Nucleus accumbens (tissue), 56 donors: ENCODE measurements at regions not wholly inside any gene's neighbourhood (a gene's known extent, or its start where the extent isn't known, plus 50 kb on each side); places are given as distances from the start of the nearest gene placed in this dataset.
"Not testable (repeated sequence)": the region's sequence is repeated elsewhere in the genome, so short reads cannot be mapped to it uniquely, and the experiment has no call there.

Experiments used
- DNase-seq, 56 donors: peaks; one replicate each; lab custom pipeline; 2025; lab: John Stamatoyannopoulos, UW

- DNase-seq, result no peak
Observed at GRCh38 chr18:44356566-44357157, 324.0 kb upstream of the SETBP1 start.

- DNase-seq, result no peak
Observed at GRCh38 chr18:44358402-44358801, 322.3 kb upstream of the SETBP1 start.

DNA sequence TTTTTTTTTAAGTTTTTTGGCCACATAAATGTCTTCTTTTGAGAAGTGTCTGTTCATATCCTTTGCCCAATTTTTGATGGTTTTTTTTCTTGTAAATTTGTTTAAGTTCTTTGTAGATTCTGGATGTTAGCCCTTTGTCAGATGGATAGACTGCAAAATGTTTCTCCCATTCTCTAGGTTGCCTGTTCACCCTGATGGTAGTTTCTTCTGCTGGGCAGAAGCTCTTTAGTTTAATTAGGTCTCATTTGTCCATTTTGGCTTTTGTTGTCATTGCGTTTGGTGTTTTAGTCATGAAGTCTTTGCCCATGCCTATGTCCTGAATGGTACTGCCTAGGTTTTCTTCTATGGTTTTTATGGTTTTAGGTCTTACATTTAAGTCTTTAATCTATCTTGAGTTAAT lies 320.9 kb upstream of the SETBP1 start:
- not testable (repeated sequence) for DNase-seq

- DNase-seq, result not testable (repeated sequence)
Observed at GRCh38 chr18:44362213-44362612, 318.5 kb upstream of the SETBP1 start.

DNA sequence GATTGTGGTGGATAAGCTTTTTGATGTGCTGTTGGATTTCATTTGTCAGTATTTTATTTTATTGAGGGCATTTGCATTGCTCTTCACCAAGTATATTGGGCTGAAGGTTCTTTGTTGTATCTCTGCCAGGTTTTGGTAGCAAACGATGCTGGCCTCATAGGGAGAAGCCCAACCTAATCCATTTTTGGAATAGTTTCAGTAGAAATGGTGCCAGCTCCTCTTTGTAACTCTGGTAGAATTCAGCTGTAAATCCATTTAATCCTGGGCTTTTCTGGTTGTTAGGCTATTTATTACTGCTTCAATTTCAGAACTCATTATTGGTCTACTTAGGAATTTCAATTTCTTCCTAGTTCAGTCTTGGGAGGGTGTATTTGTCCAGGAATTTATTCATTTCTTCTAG lies 309.8 kb upstream of the SETBP1 start:
- no peak for DNase-seq

DNA sequence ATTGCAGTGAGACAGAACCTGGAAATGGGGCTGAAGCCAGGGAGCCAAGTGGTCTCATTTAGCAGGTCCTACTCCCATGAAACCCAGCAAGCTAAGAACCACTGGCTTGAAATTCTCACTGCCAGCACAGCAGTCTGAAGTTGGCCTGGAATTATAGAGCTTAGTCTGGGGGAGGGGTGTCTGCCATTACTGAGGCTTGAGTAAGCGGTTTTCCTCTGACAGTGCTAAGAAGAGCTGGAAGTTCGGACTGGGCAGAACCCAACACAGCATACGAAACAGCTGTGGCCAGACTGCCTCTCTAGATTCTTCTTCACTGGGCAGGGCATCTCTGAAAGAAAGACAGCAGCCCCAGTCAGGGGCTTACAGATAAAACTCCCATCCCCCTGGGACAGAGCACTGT lies 305.7 kb upstream of the SETBP1 start:
- no peak for DNase-seq

DNA sequence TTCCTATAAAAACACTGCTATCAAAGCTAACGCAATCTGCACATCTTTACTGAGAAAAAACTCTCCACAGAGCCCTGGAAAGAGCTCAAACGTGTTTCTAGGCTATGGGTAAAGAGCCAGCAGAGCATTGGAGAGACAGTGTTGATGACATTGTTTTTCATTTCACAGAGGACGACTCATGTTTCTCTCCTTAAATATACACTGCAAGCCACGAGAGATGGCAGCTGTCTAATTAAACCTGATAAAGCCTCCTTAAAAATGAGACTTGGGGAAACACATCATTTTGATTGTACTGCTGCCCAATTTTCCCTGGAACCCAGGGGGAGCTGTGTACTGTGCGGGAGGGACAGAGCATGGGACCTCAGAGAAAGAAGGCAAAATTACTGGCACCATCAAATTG lies 294.3 kb upstream of the SETBP1 start:
- DNase-seq, result no peak

GRCh38 chr18:44388329-44388728 lies 292.4 kb upstream of the SETBP1 start:
- no peak for DNase-seq

GRCh38 chr18:44392933-44393332 lies 287.8 kb upstream of the SETBP1 start:
- no peak for DNase-seq

- DNase-seq, result no peak
Observed at GRCh38 chr18:44393406-44393805, 287.3 kb upstream of the SETBP1 start.

GRCh38 chr18:44396550-44396949 lies 284.1 kb upstream of the SETBP1 start:
- no peak for DNase-seq

DNA sequence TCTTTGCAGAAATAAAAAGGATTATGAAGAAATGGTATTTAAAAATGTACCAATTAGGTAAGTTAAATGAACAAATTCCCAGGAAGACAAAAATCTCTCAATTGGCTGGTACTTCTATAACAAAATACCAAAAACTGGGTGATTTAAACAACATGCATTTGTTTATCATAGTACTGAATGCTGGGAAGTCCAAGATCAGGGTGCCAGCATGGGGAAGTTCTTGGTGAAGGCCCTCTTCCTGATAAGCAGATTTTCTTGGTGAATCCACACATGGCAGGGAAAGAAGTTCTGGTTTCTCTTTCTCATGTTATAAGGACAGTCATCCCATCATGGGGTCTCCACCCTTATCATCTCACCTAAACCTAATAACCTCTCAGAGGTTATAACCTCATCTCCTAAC lies 271.6 kb upstream of the SETBP1 start:
- no peak for DNase-seq

DNA sequence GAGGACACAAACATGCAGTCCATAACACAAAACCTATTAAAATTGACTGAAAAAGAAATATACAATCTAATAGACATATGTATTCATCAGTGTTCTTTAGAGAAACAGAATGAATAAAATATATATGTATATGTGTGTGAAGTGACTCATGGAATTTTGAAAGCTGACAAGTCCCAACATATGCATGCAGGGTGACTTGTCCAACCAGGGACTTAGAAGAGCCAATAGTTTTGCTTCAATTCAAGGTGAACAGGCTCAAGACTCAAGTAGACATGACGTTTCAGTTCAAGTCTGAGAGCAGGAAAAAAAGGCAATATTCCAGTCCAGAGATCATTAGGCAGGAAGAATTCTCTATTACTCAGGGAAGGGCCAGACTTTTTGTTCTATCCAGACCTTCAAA lies 271.2 kb upstream of the SETBP1 start:
- no peak for DNase-seq

DNA sequence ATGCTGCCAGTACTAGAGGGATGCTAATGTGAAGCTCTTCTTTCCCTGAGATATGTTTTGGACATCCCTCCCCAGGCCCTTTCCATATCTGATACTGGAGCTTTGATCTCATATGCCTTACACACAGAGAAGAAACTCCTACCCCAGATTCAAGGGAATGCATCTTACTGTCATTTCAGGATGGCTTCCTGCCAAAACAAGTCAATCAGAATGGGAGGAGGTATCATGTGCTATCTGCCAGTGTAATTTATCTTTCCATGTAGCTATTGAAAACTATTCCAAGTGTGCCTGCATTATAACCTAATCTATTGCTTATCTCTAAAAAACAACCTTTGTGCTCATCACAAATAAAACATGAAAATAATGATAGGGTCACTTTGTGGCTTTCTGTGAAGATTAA lies 269.9 kb upstream of the SETBP1 start:
- no peak for DNase-seq

- no peak for DNase-seq
Observed at GRCh38 chr18:44411262-44411905, 269.3 kb upstream of the SETBP1 start.

DNA sequence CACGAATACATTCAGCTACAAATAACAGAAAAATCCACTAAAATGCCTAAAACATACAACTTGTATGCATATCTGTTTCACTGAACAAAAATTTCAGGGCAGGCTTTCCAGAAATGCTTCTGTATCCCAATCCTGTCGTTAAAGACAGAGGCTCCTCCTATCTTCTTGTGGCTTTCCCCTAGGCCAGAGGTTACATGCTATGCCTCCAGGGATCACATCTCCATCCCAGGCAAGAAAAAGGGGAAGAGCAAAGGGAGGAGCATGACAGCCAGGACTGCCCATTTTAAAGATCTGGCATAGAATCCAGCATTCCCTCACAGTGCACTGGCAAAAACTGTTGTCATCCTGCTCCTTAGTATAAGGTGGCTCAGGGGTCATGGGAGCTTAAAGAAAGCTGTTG lies 268.7 kb upstream of the SETBP1 start:
- DNase-seq, result no peak

DNA sequence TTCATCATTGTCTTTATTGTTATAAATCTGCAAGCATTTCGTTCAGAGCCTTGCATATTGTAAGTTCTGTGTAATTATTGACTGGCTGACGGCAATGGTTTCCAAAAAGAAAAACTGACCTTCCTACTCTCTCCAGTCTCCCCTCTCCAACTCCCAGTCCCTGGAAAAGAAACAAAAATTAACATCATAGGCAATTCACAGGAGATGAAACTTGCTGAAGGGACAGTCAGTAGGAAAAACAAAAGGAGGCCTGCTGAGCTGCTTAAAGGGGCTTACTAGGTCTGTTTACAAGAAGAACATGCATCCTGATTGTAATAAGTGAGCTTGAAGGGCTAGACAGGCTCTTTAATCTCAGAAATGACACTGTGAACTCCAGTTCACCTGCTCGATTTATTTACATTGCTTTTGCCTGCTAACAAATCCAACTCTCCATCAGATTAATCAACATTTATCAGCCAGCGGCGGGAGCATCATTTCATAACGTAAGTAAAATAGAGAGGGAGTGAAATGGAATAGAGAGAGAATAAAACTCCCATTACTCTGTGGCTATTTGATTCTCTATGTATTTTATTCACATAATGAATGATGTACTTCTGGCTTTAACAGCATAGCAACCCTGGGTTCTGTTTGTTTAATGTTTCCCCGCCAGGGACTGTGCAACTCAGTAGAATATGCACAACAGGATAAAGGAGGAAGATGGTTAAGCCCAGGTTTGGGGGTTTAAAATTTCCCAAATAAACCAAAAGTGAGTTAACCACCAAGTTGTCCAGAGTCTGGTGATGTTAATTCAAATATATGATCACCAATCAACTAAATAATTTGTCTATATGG lies 256.7 kb upstream of the SETBP1 start:
- no peak for DNase-seq

DNA sequence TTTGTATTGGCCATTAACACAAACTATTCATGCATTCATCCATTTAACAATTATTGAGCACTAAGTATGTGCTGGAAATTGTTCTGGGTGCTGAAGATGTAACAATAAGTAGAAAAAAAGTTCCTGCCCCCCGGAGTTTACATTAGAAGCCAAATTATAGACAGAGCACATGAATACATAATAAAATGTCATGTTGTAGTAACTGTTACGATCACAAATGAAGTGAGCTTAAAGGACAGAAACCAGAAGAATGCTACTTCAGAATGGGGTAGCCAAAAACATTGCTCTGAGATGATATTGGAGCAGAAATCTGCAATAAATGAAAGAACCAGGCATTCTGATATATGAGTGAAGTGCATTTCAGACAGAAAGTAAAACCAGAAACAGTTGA lies 256.0 kb upstream of the SETBP1 start:
- DNase-seq, result no peak

GRCh38 chr18:44425161-44425560 lies 255.5 kb upstream of the SETBP1 start:
- DNase-seq, result no peak

DNA sequence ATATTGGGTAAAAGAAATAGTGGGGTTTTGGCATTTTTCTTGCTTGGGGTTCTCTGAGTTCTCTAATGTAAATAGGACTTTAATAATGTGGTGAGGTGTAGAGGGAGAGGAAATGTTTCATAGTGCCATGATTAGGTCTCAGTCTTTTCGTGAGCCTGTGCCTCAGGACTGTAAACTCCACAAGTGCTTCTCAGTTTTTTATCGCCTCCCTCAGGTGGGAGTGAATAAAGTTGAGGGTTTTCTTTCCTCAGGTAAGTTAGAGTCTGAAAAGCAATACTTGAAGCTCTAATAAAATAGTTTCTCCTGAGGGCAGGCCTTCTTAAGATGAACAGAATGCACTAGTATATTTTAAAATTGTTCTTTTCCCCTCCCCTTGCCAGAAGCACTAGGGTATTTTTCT lies 243.1 kb upstream of the SETBP1 start:
- no peak for DNase-seq

DNA sequence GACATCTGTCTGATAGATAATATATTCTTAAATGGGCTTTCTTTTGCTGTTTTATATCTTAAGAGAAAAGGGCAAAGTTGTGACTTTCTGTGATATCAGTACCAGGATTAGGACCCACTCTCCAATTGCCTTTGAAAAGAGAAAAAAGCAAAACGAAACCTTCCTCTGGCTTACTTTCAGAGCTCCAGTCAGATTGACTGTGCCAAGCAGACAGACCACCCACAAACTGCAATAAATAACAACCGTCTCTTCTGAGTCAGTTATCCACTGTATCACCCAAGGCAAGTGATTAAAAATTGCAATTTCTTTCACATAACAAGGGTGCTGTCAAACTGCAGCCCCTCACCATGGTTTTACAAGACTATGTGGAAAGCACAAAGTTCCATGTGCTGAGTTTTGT lies 230.5 kb upstream of the SETBP1 start:
- DNase-seq, result no peak

GRCh38 chr18:44452346-44452745 lies 228.3 kb upstream of the SETBP1 start:
- no peak for DNase-seq
